Choroid plexus epithelial cell (primary cell): ENCODE measurements at regions not wholly inside any gene's neighbourhood (a gene's known extent, or its start where the extent isn't known, plus 50 kb on each side); places are given as distances from the start of the nearest gene placed in this dataset.

ENCODE experiments used
- DNase-seq: peaks from one replicate; pipeline ENCODE4 v3.0.0-alpha.2; 2010; ENCODE audit warnings: low read depth
- H3K4me3 ChIP-seq: 2 replicates; pipeline ENCODE4 v1.5.1; 2011; ENCODE audit warnings: low read depth, mild to moderate bottlenecking, control low read depth, low read length, moderate library complexity
- CTCF ChIP-seq: conservative IDR thresholded peaks from 2 replicates; pipeline ENCODE4 v1.5.1; 2011; ENCODE audit warnings: low read depth, mild to moderate bottlenecking, control low read depth, inconsistent platforms, low read length, moderate library complexity

- TF ChIP-seq CTCF, result no peak
- H3K4me3 ChIP-seq, result no peak overlapping the region
- DNase-seq, result no peak
These were observed 356.6 kb downstream of the BMP2 start for GRCh38 chr20:7124120-7124519.

GRCh38 chr20:7136886-7137285 is 369.4 kb downstream of the BMP2 start:
- DNase-seq, result no peak
- no peak overlapping the region for H3K4me3 ChIP-seq
- no peak for TF ChIP-seq CTCF

GRCh38 chr20:7137395-7138151 is 370.1 kb downstream of the BMP2 start:
- no peak for DNase-seq
- H3K4me3 ChIP-seq, result no peak overlapping the region
- TF ChIP-seq CTCF, result peak; percentile 13

- no peak for DNase-seq
- no peak overlapping the region for H3K4me3 ChIP-seq
- TF ChIP-seq CTCF, result no peak
These were observed 377.0 kb downstream of the BMP2 start for GRCh38 chr20:7144464-7144863.

- DNase-seq, result no peak
- no peak for TF ChIP-seq CTCF
- no peak overlapping the region for H3K4me3 ChIP-seq
These were observed 379.2 kb downstream of the BMP2 start for GRCh38 chr20:7146552-7147219.

GRCh38 chr20:7147220-7147601 is 379.7 kb downstream of the BMP2 start:
- TF ChIP-seq CTCF, result no peak
- no peak overlapping the region for H3K4me3 ChIP-seq

More at GRCh38 chr20:7147220-7147601, 379.7 kb downstream of the BMP2 start:
- DNase-seq, result no peak
